Glomerular visceral epithelial cell (primary cell): ENCODE measurements at regions not wholly inside any gene's neighbourhood (a gene's known extent, or its start where the extent isn't known, plus 50 kb on each side); places are given as distances from the start of the nearest gene placed in this dataset.
A peak's percentile ranks its signal among the peaks of the same experiment; 100 is the strongest.

Experiments used
- DNase-seq: peaks from one replicate; pipeline ENCODE4 v3.0.0-alpha.2; 2016; ENCODE audit errors: extremely low spot score

DNA sequence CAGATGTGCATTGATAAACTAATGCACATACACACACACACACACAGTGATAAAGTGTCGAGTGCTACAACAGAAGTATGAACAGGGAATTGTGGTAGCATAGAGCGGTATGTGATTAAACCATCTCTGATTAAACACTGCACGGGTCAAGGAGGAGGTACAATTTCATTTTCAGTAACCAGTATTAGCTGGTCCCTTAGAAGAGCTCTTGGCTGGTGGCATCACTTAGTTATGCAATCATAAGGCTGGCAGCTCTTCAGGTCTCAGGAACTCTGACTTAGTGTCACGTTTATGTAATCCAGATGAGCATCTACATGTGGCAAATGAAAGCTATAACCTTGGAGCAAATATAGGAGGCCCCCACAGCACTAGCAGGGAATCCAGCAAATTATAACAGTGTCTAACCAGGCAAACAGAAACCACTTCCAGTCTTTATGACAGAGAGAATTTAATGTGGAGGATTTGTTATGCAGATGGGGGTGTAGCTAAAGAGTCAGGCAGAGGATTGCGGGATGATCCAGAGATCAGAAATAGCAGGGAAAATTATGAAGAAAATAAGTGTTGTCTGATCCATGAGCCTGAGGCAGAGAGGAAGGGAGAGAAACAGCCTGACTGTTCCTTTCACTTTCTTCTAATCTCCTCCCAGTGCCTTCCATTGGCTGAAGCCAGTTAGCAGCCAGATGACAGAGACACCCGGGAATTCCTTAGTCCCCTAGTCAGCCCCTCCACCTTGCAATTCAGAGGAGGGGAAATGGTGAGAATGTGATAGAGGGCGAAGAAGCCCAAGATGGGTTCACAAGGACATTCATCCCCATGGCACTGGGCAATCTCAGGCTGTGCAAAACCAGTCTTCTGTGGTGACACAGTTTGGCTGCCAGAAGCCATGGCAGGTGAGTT lies 533.1 kb upstream of the TENM4 start:
- DNase-seq = peak; percentile 41

DNA sequence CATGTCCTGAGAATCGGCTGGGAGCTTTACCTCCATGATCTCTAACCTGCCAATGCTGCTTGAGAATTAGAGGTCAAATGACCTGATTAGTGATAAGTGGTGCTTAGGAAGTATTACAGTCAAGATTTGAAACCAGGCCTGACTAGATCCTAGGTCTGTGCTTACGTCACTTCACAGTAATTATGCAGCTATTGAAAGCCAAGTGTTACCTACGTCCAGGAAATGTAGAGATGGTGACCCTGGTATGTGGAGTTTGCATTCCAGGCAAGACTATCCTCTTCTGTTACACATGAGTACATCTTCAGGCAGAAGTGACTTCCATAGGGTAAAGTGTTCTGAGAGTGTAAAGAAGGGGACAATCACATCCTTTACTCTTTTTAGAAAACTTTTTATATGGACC lies 530.4 kb upstream of the TENM4 start:
- peak; percentile 25 for DNase-seq

DNA sequence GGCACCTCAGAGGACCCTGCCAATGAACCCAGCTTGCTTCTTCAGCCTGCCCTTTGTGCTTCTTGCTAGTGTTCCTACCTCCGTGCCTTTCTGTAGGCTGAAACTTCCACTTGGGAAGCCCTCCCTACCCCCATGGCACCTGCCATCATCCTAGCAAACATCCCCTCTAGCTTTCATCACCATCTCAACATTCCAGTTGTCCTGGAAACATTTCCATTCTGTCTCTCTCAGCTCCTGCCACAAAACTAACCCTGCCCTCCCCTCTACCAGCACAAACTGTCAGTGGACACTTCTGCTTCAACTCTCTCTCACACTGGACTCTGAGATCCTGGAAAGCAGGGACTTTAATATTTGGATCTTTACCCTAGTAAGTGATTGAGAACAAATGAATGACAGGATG lies 525.8 kb upstream of the TENM4 start:
- DNase-seq = no peak

DNA sequence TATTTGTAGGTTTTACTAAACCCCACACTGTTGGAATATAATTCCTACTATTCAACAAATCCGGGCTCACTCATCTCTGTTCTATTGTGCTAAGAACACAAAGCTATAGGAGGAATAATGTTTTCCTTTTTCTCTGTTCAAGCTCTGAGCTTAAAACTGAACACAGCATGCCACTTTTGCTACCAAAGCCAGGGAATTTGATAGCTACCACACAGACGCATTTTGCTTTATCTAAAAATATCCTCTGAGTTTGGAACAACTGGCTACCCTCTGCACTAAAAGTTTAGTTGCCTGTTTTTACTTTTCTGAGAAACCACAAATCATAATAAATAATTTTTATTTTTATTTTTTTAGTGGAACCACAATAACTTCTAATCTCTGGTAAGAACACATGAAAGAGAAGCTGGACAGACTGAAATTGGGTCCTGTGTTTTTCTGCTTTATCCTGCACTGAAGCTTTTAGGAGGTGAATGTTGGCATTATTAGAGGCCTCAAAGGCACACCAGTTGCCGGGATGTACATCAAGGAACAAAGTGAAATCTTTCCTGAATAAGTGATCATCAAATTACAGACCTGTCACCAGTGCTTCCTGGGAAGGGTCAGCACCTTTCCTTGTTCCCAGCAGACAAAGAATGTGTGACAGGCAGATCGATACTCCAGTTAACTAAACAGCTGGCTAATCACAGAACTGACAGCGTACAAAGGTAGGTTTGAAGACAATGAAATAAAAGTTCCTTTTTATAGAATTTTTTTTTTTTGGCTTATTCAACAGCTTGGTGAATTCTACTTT lies 523.2 kb upstream of the TENM4 start:
- DNase-seq = no peak

DNA sequence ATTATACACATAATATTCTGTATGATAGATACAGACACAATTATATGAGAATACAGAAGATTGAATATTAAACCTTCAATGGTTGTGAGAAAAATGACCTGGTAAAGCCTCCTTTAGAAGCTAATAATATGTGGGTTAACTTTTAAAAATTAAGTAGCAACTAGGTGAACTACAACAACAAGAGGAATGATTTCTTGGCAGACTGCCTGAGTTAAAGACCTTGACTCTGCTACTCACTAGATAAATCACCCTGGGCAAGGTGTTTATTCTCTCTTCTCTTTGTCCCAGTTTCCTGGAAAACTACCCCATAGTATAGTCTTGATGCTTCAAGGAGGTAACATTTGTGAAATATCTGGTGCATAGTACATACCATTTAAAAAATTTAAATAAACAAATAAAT lies 519.6 kb upstream of the TENM4 start:
- no peak for DNase-seq

DNA sequence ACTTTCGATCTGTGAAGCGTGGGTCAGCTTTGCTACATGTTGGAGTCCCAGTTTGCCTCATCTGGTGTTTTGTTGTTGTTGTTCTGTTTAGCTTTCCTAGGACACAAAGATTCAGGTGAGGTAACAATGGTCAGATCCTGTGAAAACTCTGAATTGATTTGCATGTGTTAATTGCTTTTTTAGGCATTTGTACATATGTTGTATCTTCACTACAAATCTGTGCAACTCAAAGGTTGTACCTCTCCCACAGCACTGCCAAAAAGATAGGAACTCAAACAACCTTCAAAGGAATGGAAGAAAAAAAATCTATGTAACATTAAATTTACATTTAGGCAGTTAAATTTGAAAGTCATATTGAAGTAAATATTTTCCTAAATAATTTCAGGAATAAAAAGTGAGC lies 518.5 kb upstream of the TENM4 start:
- no peak for DNase-seq

DNA sequence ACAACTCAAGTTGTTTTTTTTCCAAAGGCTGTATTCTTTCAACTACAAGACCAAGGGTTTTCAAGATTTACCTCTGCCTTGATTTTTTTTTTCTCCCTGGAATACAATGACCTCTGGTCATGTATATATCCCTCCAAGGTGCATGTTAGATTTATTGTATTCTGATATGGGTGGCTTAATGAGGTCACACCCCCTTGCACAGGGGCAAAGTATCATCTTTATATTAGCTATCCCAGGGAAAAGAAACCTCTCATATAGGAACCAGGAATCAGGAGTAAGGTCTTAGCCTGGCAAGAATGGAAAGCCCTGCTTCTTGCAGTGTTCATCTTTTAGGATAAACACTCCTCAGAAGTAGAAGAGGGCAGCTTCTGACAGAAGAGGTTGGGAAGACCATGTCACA lies 516.9 kb upstream of the TENM4 start:
- no peak for DNase-seq

DNA sequence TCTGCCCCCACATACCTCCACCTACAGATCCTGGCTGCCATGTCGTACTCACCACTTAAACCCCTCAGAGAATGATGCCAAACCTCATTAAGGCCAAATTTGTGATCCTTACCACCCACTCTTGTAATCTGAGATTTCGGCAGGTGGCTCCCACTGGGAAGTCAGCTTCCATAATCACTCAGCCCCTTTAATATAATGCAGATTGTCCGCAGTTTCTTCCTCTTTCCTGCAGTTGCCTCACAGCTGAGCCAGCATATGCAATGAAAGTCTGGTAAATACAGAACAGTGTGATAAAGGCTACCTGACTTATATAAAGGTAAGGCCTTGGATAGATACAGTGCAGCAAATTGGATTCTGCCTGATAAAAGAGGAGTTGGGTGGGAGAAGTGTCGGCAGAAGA lies 515.2 kb upstream of the TENM4 start:
- DNase-seq = no peak

DNA sequence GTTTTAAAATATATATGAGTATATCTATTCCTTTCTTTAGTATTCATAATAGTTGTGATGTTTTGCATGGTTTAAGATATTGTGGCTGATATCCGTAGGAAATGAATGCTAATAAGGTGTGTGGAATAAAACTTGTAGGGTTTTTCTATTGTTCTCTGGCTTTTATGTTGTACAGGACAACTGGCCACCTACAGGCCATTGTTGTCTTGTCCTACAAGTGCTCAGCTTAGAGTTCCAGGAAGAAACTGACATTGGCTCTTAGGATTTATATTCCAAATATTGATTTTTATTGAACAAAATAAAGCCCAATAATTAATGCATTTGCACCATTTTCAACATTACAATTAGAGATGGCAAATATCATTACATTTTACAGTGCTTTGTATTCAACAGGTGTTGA lies 512.8 kb upstream of the TENM4 start:
- no peak for DNase-seq

DNA sequence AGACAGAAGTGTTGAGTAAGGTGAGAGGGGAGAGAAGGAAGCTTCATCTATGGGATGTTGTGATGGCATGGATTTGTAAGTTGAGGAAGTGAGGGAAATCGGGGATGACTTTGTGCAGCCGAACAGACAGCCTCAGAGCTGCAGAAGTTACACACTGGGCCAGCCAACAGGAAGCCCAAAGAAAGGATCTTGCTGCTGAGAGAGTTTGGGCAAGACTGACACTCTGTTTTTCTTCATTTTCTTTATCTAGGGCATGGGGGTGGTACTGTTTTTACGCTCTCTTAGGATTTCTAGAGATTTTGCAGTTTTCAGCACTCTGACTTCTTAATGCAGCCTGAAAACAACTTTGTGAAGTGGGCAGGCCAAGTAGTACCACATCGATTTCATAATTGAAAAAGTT lies 509.9 kb upstream of the TENM4 start:
- DNase-seq = no peak

DNA sequence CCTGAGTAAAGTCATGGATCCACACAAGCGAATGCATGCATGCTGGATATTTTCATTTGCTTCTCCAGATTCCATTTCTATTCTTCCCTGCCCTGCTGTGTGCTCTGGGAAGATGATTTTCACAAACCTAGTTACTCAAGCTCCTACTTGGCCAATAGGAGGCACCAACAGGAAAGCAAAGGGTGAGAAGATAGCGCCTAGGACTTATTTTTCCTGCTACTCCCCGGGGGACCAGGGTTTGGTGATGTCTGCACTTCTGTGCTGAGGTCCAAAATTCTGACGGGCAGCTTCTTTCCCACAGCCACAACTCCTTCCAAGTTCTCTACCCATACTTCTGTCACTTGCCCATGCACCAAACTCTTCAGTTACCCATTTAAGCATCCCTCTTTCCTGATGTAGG lies 509.3 kb upstream of the TENM4 start:
- no peak for DNase-seq

DNA sequence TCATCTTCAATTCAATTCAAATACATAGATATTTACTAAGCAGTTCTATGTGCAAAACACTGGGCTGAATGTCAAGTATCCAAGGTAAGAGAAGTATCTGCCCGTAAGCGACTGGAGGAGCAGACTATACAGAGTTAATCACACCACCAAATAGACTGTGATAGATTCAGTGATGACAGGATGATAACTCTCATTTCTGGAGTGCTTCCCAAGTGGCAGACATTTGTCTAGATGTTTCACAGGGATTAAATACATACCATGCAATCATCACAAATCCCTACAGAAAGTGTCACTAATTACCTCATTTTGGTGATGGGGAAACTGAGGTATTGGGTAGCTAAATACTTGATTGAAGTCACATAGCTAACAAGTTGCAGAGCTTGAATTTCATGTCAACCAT lies 508.7 kb upstream of the TENM4 start:
- no peak for DNase-seq

DNA sequence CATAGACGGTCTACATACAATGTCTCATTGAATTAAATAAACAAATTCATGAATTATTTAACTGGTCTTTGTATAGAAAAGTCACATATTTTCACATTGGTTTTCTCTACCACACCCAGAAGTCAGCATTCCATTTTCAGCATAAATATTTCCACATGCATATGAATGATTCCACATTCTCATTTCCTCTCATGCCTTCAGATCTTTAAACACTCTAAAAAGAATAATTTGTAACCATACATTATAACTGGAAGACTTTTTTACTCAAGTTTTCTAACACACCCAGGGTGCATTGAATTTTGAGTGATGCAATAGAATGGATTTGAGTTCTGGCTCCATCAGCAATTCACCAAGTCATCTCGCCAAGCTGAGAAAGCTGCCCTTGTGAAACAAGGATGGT lies 501.8 kb upstream of the TENM4 start:
- no peak for DNase-seq

DNA sequence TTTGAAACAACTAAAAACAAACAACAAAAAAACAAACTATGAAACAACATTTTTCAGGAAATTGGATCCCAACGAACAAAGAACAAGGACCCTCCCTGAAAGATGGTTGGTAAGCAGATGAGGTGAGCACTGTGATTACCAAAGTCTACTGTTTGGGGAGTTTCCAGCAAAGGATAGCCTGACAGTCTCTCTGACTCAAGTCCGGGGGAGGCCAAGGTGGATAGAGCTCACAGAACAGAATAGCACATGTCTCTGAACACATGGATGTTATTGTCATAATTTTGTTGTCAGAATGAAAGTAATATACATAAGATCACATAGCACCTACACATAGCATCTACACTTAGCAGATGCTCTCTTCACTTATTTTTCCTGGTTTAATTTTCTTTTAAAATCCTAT lies 501.3 kb upstream of the TENM4 start:
- no peak for DNase-seq

DNA sequence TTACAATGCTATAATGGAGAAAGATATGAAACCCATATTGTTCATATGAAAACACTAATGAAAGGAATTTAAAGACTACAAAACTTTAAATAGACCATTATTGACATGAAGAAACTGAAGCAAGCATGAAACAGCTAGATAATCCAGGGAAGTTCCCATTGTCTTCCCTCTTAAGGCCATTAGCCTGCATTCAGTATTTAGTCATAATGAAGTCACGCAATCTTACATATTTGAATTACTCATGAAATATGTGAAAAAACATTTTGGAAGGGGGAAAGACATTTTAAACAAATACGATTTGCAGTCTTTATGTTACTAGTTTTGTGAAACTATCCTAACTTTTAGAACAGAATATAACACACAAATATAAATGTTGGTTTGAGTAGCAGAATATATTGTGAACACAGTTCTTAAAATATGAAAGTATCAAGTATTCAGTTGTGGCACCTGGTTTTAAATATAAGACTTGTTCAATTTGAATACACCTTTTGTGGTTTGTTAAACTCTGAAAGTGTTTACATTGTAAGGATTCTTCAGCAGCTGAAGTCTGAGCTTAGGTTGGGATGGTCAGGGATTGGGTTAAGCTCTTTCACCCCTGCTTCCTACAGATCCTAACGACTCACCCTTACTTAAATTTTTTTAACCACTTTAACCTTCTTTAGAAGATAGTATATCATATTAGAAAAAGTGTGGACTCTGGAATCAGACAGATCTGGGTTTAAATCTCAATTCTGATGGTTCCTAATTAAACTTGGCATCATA lies 500.3 kb upstream of the TENM4 start:
- DNase-seq = no peak

DNA sequence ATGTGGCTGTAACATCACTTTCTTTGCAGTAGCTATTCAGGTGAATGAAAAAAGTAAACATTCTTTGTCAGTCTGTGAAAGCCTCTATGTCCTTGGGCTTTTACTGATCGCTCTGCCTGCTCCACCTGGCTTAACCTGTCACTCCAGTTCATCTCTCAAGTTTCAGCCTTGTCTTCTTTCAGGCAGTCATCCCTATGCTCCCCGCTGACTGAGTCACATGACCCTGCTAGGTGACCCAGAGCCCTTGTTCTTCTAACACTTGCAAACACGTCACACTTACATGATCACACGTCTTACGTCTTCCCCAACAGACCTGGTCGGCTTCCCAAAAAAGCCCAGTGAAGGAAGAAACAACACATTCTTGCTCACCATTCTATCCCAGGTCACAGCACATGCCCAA lies 499.3 kb upstream of the TENM4 start:
- DNase-seq = peak; percentile 32

DNA sequence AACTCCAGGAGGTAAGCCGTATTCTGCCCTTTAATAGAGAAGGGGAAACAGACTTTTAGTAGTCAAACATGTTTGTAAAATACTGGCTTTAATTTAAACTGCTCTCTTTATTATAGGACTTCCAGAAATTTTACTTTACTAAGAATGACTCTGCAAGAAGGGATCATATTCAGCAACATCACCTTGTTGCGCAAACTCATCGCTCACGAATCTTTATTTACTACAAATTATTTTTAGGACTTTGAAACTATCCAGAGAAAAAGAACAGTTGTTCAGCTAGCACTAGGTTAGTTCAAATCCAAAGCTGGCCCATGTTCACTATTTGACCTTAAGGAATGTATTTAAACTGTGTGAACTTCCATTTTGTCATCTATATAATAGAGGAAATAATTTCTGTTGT lies 498.3 kb upstream of the TENM4 start:
- no peak for DNase-seq

DNA sequence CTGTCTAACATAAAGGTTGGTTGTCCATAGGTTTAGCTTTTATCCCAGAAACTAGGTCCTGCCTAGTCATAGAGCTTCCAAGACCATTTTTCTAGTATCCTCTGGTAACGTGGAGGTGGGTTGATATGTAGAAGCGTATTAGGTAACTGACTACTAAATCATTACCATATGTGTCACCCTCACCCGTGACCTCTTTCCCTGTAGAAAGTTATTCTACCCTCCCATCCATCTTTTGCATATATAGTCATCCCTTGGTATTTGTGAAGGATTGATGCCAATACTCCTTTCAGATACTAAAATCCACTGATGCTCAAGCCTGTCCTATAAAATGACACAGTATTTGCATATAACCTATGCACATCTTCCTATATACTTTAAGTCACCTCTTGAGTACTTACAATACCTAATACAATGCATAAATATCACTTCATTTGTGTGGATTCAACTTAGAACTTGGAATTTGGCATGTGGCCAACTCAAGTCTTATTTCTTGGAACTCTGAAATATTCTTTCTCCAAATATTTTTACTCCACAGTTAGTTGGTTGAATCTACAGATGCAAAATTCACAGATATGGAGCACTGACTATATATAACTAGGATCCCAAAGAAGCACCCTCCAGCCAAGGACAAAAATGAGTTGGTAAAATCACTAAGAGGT lies 497.0 kb upstream of the TENM4 start:
- DNase-seq = no peak

DNA sequence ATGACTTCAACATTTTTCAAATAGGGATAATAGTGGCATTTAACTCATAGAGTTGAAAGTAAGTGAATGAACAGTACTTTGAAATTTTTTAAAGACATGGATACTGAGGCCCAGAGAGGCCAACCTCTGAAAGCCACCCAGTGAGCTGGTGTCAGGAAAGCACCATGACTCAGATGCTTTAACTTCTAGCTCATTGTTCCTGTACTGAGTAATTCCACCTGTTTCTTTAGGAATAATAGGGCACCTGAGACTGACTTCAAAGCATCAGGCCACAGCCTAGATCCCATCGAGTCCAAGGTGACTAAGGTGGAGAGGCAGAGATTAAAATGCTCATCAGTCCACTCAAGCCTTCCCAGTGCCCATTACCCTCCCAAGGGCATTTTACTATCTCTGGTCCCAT lies 491.8 kb upstream of the TENM4 start:
- DNase-seq = no peak

DNA sequence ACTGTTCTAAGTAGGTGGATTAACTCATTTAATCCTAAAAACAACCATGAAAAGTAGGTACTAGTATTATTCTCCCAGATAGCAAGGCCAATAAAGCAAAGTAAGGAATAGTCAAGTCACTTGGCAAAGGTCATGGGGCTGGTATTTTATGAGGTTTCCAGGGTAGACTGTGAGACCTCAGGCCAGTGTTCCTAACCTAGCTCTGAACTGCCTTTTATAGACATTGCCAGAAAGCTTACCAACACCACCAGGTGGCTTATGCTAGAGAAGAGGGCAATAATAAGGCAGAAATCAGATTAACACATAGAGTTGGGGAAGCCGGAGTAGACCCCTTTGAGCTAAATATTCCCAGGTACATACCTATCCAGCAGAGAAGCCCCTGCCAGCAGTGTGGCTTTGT lies 490.9 kb upstream of the TENM4 start:
- DNase-seq = no peak

DNA sequence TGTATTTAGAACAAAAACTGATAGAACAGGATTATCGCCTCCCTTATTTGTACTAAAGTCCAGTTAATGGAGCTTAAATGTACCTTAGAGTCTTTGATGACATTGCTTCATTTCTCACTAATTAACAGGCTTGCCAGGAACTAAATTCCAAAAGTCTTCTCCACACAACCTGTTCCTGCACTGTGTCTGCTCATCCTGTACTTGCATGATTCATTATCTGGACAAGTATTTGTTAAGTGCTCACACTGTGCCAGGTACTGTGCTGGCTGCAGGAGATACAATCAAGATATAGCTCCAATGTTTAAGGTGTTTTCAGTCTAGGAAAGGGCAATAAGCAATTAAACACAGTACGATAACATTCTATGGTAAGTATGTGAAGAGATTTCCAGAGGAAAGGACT lies 485.9 kb upstream of the TENM4 start:
- no peak for DNase-seq

DNA sequence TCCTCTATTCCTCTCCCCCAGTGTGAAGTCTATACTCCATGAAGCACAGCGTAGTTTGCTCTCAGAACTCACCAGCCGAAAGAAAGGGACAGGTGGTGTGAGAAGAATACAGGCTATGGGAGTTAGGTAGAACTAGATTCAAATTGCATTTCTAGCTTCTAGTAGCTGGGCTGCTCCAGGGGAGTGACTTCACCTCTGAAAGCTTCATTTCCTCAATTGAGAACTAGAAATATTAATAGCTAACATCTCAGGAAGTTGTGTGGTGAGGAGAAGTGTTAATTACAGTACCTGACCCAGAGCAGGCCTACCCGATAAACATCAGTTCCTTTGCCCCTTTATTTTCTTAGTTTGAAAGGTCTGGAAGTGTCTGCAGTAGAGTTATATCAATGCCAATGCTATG lies 484.7 kb upstream of the TENM4 start:
- no peak for DNase-seq
